GM18507 (cell line): ENCODE measurements at regions not wholly inside any gene's neighbourhood (a gene's known extent, or its start where the extent isn't known, plus 50 kb on each side); places are given as distances from the start of the nearest gene placed in this dataset.

Experiments
- DNase-seq: peaks from one replicate; pipeline ENCODE4 v3.0.0; 2011; ENCODE audit warnings: low read depth; ENCODE audit not compliant: insufficient read length; ENCODE audit errors: extremely low spot score
- FAIRE-seq: peaks from 2 replicates; lab custom pipeline; 2011; peaks lifted over from hg19 to GRCh38; lab: Jason Lieb, UNC

DNA sequence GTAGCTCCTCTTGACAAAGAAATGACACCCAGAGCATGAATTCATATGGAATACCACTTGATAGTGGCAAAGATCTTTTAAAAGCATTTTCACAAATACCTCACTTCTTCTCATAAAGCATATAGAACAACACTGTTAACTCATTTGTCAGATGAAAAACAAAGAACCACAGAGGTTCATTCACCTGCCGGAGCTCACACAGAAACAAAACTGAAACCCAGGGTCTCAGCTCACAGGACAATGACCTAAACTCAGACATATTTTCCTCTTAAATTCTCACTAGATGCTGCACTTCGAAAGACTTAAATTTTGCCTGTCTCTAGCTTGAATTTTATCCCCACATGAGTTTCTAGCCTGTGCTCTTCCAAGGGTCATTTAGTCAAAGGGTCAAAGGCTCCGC, 339.0 kb downstream of the KCNN2 start:
- DNase-seq, result no peak
- no peak for FAIRE-seq

DNA sequence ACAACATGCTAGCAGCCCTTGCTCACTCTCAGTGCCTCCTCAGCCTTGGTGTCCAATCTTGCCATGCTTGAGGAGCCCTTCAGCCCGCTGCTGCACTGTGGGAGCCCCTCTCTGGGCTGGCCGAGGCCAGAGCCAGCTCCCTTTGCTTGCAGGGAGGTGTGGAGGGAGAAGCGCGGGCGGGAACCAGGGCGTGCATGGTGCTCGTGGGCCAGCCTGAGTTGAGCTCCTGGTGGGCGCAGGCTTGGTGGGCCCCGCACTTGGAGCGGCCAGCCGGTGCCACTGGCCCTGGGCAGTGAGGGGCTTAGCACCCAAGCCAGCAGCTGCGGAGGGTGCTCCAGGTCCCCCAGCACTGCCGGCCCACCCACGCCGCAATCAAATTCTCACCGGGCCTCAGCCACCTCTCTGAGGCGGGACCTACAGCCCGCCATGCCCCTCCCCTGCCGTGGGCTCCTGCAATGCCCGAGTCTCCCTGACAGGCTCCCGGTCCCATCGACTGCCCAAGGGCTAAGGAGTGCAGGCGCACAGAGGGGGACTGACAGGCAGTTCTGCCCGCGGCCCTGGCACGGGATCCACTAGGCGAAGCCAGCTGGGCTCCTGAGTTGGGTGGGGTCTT, 333.5 kb downstream of the KCNN2 start:
- no peak for DNase-seq
- no peak for FAIRE-seq

DNA sequence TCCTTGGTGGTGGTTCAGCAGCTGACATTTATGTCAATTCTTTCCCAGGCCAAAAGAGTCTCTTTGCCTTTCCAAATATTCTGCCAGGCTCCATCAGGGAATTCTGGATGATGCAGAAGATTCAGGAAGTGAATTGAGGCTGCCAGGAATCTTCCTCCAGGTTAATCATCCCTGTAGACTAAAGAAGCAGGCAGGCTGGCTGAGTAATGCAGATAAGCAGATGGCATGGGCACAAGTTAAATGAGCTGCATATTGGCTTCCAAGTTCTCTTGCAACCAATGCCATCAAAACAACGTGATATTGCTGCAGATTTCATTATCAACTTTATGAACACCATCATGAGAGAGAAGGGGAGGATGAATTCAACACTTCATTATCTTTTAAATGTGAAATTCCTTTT, 324.5 kb downstream of the KCNN2 start:
- DNase-seq, result no peak

DNA sequence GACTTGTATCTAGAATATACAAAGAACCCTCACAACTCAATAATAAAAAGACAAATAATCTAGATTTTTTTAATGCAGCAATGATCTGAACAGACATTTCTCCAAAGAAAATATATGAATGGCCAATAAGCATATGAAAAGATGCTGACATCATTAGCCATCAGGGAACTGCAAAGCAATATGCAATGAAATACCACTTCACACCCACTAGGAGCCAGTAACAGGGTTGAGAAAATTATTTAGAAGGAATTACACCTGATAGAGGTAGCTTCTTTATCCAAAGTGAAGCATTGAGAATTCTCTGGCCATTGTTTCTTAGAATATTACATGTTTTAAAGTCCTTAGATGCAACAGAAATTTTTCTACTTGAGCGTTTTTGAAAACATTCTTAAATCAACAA, 316.9 kb downstream of the KCNN2 start:
- DNase-seq (no peak), FAIRE-seq (no peak)

More for the DNA sequence above, 324.5 kb downstream of the KCNN2 start:
- no peak for FAIRE-seq

DNA sequence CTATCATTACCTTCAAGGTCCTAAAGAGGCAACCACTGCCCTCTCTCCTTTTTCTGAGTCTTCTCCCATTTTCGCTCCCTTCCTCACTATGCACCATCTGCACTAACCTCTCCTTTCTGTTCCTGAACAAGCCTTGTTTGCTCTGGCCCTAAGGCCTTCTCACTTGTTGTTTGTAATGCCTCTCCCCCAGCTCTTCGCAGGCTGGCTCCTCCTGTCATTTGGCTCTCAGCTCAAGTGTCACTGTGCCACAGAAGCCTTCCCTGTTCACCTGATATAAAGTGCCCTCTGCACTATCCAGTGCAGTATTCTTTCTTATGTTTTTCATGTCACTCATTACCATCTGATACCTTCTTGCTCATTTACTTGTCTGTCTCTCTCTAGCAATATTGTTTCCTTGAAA, 303.7 kb downstream of the KCNN2 start:
- DNase-seq, result no peak

DNA sequence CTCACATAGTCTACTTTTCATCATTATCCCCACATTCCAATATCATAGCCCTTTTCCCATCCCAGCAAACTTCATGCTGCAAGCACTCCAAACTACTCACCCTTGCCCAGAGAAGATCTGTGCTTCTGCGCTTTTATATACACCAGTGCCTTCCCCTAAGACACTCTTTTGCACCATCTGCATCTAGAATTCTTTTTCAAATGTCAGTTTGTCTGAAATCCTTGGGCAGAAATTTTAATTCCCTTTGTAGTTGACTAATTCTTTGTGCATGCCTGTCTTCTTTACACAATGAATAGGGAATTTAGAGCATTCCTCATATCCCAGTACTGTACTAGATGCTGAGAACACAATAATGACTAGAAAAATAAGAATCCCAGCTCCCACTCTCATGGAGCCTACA, 298.9 kb downstream of the KCNN2 start:
- DNase-seq (no peak), FAIRE-seq (no peak)

More for the DNA sequence above, 303.7 kb downstream of the KCNN2 start:
- FAIRE-seq, result no peak

DNA sequence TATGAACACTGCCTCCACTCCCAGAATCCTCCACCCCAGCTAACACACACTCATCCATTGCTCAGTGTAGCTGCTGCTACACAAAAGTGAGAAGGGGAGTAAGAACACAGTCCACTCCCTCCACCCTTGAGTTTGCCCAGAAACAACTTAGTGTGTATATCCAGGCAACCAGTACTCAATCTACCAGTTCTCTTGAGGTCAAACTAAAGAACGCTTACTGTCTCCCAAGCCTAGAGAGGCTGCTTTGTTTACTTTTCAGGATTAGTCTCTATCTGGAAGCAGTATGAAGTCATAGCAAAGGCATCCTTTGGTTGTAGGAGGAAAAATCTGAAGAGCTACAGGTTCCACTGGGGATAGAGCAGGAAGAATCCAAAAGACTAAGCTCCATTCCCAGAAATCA, 296.3 kb downstream of the KCNN2 start:
- FAIRE-seq (no peak), DNase-seq (no peak)

DNA sequence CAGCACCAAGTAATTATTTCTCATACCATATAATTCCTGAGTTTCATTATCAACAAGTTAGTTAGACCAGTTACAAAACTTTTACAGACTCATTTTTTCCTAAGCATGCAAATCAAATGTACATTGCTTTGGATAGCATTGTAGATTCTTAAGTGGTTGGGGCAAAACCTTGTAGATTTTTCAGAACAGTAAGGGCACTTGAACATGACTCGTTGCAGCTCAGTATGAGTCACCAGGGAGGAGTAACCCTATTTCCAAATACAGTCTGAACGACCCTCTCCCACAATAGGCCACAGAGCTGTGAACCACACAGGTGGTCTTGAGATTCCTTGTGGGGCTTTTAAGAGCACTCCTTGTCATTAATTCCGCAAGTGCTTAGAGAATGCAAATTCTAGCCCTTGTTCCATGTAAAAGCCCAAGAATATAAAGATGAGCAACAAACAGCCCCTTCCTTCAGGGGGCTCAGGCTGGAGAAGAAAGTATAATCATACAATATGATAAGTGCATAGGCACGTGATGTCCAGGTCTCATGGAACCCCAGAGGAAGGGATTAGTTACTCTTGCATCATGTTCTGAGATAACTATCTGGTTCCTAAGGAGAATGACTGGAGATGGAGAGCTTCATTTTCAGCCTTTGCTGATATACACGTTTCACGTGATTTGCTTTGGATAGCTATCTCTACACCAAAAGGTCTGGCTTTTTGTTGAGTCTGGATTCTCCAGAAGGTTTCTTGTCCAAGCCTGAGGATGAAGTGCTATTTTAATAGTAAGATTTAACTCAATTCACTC, 295.7 kb downstream of the KCNN2 start:
- DNase-seq (no peak), FAIRE-seq (no peak)

DNA sequence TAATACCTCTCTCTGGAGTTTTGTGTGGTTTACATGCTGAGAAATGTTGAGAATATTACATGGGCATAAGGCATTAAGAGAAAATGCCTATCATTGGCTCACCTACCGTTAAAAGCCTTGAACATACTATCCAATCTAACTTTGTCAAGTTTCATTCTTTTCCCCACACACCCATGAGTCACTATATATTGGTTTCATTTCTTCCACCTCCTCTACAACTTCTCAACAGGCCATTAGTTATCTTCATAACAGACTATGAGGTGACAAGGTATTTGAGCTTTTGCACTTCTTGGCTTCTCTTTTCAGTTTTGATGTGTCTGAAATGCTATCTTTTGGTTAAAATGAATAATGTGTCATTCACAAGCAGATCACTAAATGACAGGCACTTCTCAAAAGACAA, 288.0 kb downstream of the KCNN2 start:
- FAIRE-seq, result no peak
- no peak for DNase-seq

DNA sequence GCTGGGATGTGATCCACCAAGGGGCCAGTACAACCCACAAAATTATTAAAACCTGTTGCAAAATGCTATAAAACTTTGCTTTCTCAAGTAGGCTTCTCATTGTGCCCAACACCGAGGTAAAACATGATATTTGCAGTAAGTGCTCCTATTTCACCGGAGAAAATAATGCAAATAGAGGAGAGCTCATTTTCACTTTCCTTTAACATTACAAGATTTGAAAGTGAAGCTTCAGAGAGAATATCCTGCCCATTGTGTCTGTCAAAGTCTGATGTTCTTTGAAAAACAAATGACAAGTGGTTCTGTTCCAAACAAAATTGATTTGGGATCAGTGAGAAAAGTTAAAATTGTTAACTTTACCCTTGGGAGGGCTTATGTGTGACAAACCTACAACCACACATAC, 287.1 kb downstream of the KCNN2 start:
- FAIRE-seq, result no peak
- DNase-seq, result no peak

DNA sequence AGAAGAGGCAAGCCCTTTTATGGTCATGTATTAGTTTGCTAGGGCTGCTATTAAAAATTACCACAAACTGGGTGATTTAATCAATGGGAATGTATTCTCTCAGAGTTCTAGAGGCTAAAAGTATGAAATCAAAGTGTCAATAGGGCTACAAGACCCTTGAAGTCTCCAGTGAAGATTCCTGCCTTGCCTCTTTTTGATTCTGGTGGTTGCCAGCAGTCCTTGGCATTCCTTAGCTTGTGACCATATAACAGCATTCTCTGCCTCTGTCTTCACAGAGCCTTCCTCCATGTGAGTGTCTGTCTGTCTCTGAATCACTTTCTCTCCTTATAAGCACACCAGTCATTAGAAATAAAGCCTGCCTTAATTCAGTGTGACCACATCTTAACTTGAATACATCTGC, 282.7 kb downstream of the KCNN2 start:
- no peak for FAIRE-seq
- no peak for DNase-seq

DNA sequence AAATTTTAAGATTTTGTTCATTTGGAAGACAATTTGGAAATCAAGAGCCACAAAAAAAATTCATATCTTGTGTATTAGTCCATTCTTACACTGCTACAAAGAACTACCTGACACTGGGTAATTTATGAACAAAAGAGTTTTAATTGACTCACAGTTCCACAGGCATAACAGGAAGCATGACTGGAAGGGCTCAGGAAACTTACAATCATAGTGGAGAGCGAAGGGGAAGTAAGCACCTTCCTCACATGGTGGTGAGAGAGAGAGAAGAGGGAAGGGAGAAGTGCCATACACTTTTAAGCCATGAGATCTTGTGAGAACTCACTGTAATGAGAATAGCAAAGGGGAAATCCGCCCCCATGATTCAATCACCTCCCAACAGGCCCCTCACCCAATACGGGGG, 274.4 kb downstream of the KCNN2 start:
- FAIRE-seq (no peak), DNase-seq (no peak)

DNA sequence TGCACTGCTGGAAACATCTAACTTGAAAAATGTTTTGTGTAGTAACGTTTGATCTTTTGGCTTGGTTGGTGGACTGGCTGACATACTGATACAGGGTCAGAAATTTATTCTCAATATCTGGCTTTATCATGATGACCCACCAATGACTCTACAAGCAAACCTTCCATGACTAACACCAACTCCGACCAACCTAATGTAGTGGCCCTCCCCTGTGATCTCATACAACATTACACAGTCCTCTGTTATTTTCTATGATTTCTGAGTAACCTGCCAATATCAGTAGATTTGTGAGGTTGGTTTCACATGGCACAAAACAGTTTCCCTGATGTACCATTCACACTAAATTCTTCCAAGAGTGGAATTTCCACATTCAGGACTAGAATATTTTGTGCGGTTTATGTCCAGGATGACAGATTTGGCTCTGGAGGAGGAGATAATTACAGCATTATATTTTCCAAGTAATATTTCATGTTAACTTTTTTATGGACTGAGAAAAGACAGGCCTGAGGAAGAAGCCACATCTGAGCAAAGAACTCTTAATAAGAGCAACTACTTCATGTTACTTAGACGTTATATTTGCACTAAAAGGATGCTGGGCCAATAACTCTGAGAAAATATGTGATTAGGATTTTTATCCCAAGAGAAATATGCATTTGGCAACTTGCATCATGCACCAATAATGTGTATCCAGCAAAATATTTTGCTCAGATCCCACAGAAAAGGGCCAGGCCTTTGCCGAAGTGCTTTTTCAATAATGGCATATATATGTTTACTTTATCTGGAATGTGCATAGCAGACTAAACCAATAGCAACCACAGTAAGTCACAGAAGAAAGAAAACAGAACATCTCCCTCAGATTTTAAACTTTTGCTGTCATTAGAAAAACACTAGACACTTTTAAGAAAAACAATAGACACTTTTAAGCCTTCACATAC, 273.4 kb downstream of the KCNN2 start:
- no peak for FAIRE-seq
- no peak for DNase-seq

DNA sequence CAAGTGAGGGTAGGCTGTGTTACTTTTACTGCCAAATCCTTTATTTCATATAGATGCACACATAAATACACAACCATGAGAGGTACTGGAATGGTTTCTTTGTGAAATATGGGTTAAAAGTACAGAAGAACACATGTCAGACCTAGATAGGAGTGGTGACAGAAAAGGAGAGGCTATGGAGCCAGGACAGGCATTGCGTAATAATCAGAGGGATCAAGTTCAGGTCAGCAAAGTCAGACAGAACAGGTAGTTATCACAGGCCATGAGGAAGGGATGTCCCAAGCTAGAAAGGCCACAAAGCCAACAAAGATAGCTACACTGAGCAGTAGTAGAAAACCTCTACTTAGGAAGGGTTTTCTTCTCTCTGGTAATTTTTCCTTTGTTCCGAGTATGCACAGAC, 272.6 kb downstream of the KCNN2 start:
- no peak for DNase-seq
- FAIRE-seq, result no peak

DNA sequence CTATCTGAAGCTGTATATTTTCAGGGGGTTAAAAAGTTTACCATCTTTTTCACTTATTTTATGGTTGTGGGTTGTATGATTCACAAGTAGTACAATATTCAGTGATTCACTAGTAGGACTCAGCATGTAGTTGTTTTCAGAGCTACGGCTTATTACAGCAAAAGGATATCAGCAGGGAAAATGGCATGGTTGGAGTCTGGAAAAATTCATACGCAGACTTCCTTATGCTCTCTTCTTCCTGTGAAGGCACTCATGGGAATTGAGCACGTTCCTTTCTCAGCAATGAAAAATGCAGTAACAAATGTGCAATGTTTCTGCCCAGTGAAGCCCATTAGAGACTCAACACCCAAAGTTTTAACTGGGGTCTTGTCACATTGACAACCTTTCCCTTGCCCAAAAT, 250.5 kb downstream of the KCNN2 start:
- DNase-seq, result no peak
- FAIRE-seq, result no peak

DNA sequence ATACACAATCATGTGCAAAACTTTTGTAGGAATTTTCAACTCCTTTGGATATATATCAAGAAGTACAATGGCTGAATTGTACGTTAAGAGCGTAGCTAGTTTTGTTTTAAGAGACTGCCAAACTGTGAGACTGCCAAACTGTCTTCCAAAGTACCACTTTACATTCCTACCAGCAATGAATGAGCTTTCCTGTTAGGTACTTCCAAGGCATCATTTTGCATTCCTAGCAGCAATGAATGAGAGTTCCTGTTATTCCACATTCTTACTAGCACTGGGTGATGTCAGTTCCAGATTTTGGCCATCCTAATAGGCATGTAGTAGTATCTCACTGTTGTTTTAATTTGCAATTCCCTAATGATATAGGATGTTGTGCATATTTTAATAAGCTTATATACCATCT, 219.3 kb downstream of the KCNN2 start:
- DNase-seq (no peak), FAIRE-seq (no peak)

DNA sequence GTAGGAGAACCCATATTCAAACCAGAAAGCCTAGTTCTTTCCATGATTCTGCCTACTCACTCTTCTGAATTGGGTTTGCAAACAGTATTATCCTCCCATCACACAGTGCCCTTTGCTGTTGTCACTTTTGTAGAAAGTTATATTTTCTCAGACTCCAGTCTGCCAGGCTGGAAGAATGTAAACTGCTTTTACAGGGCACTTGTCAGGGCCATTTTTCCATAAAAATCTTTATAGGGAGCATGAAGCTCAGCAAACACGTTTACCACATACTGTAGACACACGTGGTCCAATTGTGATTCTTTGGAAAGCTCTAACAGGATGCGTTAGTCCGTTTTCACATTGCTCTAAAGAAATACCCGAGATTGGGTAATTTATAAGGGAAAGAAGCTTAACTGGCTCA, 204.0 kb downstream of the KCNN2 start:
- DNase-seq, result no peak
- FAIRE-seq, result no peak

DNA sequence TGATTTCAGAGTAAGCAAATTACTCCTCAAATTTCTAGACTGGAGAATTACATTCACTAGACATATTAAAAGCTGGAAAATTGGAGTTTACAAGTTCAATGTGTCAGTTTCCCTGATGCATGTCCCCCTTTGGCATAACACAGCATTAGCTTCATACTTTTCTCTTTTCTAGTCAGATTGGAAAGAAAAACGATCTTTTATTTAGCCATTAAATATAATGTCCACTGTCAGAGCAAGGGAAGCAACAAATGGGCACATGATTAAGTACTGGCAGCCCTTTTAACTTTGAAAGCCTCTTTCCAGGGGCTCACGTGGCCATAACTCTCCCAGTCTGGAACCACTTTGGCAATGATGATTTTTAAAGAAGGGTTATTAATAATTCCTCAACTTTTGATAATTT, 203.3 kb downstream of the KCNN2 start:
- no peak for DNase-seq
- no peak for FAIRE-seq

DNA sequence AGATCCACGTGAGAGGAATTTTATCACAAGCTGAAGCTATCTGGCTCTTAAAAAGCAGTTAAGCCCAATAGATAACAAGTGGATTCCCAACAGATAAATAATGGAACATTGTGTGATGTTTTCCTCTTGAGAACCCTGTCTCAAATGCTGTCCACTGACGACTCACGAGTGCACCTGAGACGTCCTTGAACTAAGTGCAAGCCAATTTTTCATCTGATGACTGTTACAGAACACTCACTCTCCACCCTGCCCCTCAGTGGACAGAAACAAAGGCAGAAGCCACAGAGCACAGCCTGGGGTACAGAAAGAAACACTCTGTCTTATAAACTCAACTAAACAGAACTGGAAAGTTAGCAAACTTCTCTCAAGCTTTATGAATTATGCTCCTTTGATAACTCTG, 199.5 kb downstream of the KCNN2 start:
- FAIRE-seq (no peak), DNase-seq (no peak)
